Head of caudate nucleus (tissue), 42 donors: ENCODE measurements at regions not wholly inside any gene's neighbourhood (a gene's known extent, or its start where the extent isn't known, plus 50 kb on each side); places are given as distances from the start of the nearest gene placed in this dataset.
"Not testable (repeated sequence)": the region's sequence is repeated elsewhere in the genome, so short reads cannot be mapped to it uniquely, and the experiment has no call there.

Experiments used
- DNase-seq, 42 donors: peaks; one replicate each; pipeline versions ENCODE4 v3.0.0 to v3.0.0-alpha.2; 2020 to 2021; ENCODE audit warnings: mixed read lengths in 7 of 42
- intact Hi-C: fragments of 100-400 bp; cut with DNase I; formaldehyde crosslinking; loops from one replicate; pipeline ENCODE4 v1.15.0; 2022

DNA sequence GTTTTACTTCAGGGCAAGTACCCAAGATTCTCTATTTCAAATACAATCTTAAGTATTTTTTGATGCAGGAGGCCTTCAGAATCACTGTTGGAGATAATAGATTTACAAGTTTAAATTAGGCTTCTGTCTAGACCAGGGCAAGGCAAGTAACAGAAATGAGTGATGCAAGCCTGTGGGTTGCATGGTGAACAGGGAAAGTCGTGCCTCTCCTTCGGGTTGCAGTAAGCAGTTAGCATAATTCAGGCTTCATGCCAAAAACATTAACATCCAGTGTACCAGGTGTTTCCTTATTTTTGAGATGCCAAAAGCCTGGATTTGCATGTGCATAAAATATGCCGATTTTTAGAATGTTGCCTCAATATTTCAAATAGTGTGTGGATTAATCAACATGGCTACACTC is 369.0 kb downstream of the CAAP1 start:
- intact Hi-C loops: no loop called here
- no peak for DNase-seq

DNA sequence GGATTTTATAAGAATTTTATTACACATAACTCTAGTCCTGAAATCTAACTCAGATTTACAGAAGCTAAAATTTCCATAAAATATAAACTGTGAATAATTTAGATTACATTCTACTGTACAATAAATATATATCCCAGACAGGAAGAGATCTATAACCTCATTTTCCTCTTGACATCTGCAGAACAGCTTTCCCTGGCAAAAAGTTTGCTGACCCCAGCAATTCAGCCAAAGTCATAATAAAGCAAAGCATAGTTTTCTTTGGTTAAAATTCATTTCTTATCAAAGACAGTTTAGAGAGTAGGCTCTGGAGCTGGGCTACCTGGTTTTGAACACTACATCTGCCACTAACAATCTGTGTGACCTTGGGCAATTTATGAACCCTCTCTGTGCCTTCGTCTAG is 372.5 kb downstream of the CAAP1 start:
- intact Hi-C loops: no loop called here
- DNase-seq: no peak

DNA sequence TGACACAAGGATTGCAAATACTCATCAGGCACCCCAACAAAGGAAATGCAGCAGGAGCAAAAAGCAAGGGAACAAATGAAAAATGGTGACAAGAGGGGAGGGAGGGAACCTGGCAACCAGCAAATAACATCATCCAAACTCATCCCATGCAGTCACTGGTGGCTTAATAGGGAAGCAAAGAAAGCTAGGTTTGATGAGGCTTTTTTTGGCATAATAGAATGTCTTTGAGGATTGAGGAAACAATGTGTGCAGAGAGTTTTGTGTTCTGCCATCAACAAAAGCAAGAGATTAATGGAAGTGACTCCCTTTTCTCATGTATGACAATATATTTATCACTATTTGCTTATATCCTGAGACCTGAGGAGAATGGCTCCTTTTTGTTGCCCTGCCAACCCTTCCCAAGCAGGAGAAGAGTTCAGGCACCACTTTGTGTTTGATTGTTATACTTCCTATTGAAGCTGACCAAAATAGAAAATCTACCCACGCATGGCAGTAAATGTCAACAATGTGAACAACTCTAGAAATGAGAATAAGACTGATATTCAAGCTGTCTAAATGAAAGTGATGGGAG is 375.7 kb downstream of the CAAP1 start:
- no peak for DNase-seq
- intact Hi-C loops: no loop called here

DNA sequence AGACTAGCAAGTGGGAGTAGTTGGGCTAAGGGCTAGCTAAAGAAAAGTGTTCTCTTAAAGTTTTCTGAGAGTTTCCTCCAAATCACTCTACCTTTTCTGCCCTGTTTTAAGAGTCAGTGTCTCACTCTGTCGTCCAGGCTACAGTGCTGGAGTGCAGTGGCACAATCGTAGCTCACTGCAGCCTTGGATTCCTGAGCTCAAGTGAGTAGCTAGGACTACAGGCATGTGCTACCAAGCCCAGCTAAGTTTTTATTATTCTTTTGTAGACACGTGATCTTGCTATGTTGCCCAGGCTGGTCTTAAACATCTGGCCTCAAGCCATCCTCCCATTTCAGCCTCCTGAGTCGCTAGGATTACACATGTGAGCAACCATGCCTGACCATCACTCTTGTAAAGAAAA is 378.9 kb downstream of the CAAP1 start:
- intact Hi-C loops: no loop called here

DNA sequence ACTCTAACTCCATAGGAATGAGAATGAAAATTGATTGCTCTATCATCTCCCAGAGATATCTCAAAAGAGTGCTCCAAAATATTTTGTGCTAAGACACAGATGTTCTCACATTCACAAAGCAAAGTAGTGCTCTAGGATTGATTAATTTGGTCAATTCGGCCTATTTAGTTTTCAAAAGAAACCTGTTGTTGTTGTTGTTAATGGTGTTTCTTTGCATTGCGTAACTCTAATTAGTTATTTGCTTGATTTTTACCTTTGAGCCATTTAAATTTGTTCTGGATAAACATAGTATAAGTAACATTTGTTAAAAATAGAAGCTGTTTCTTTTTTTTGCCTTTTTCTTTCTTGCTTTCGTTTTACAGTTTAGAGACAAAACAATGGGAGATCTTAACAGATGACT is 382.5 kb downstream of the CAAP1 start:
- DNase-seq: no peak
- intact Hi-C loops: no loop called here

More for the DNA sequence above, 378.9 kb downstream of the CAAP1 start:
- no peak for DNase-seq

DNA sequence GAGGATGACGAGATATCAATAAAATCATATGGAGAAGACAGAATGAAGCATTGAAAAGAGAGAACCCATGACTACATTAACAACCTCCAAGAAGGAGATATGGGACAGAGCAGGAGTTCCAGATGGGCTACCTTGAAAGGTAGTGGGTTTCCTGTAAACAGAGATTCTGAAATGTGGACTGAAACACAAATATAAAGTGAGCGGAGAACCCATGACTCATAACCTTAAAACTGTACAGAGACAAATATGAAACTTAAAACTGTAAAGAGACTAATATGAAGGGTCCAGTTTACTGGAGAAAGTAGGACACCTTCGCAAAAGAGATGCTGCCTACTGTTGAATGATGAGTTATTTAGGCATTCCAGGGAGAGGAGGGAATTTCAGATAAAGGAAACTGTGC is 383.7 kb downstream of the CAAP1 start:
- DNase-seq: no peak
- intact Hi-C loops: no loop called here

DNA sequence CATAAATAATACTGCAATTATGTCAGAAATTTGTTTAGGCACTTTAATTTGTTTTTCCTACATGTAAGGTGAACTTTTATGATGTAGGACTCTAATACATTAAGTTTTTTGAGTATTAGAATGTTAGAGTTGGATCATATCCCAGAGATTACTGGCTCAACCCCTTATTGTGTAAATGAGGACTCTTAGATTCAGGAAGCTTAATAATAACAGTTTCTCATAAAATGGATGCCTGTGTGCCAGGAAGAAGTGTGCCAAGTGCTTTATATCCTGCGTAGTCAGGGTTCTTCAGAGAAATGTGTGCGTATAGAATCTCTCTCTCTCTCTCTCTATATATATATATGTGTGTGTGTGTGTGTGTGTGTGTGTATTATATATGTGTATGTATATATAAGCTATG is 388.5 kb downstream of the CAAP1 start:
- no peak for DNase-seq
- intact Hi-C loops: no loop called here

DNA sequence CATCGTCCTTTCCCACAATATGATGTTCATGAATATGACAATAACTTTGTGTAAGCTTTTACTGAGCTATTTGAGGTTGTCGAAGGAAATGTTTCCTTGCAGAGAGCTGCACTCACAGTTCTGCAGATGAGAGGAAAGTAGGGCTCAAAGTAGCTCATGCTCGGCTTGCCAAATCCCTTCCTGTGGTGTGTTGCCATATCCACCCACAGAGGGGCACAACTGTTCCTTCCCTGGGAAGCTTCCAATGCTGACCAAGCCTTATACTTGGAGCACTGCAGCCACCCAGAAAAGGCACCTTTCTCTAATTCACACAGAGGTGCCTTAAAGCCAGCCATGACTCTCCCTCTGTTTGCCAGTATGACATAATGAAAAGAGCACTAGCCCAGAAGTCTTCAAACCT is 390.3 kb downstream of the CAAP1 start:
- peak in 5 of 42 donors; percentile 12 to 33 (median 23) for DNase-seq
- intact Hi-C loops: no loop called here

DNA sequence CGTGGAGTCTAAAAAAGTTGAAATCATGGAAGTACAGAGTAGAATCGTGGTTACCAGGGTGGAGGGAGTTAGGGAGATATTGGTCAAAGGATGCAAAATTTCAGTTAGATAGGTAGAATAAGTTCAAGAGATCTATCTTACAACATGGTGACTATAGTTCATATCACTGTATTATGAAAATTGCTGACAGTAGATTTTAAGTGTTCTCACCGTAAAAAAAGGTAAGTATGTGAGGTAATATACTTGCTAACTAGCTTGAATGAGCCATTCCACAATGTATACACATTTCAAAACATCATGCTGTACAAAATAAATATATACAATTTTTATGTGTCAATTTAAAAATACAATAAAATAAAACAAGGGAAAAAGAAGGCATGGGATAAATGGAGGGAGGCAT is 392.1 kb downstream of the CAAP1 start:
- DNase-seq: no peak
- intact Hi-C loops: no loop called here

DNA sequence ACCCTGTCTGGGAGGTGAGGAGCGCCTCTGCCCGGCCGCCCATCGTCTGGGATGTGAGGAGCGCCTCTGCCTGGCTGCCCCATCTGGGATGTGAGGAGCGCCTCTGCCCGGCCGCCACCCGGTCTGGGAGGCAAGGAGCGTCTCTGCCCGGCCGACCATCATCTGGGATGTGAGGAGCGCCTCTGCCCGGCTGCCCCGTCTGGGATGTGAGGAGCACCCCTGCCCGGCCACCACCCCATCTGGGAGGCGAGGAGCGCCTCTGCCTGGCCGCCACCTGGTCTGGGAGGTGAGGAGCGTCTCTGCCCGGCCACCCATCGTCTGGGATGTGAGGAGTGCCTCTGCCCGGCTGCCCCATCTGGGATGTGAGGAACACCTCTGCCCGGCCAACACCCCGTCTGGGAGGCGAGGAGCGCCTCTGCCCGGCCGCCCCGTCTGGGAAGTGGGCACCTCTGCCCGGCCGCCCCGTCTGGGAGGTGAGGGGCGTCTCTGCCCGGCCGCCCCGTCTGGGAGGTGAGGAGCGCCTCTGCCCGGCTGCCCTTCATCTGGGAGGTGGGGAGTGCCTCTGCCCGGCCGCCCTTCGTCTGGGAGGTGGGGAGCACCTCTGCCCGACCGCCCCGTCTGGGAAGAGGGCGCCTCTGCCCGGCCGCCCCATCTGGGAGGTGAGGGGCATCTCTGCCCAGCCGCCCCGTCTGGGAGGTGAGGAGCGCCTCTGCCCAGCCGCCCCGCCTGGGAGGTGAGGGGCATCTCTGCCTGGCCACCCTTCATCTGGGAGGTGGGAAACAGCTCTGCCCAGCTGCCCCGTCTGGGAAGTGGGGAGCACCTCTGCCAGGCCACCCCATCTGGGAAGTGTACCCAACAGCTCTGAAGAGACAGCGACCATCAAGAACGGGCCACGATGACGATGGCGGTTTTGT is 399.7 kb downstream of the CAAP1 start:
- intact Hi-C loops, DNase-seq: not testable (repeated sequence)

DNA sequence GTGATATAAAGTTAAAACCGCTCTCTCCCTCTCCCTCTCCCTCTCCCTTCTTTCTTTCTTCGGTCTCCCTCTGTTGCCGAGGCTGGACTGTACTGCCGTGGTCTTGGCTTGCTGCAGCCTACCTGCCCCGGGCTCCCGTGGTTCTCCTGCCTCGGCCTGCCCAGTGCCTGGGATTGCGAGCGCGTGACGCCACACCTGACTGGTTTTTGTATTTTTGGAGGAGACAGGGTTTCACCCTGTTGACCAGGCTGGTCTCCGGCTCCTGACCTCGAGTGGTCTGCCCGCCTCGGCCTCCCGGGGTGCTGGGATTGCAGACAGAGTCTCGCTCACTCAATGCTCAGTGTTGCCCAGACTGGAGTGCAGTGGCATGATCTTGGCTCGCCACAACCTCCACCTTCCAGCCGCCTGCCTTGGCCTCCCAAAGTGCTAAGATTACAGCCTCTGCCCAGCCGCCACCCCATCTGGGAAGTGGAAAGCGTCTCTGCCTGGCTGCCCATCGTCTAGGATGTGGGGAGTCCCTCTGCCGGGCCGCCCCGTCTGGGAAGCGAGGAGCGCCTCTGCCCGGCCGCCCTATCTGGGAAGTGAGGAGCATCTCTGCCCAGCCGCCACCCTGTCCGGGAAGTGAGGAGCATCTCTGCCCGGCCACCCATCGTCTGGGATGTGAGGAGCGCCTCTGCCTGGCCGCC is 400.5 kb downstream of the CAAP1 start:
- intact Hi-C loops, DNase-seq: not testable (repeated sequence)

DNA sequence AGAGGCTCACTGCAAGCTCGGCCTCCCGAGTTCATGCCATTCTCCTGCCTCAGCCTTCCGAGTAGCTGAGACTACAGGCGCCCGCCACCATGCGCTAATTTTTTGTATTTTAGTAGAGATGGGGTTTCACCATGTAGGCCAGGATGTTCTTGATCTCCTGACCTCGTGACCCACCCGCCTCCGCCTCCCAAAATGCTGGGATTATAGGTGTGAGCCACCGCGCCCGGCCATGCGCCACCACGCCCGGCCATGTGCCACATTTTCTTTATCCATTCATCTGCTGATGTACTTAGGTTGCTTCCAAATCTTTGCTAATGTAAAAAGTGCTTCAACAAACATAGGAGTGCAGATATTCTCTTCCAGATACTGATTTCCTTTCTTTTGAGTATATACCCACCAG is 408.6 kb downstream of the CAAP1 start:
- intact Hi-C loops: no loop called here

DNA sequence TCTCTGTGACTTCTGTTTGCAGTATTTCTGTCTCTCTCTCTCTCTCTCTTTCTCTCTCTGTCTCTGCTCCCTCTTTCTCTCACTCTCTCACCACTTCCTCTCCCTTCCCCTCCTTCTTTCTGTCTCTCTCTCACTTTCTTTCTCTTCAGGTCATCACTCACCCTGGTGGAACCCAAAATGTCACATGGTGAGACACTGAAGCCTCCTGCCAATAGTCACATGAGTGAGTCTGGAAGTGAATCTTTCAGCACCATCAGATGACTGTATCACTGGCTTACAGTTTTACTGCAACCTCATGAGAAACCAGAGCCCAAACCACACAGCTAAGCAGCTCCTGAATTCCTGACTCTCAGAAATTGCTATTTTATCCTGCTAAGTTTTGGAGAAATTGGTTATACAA is 414.6 kb downstream of the CAAP1 start:
- intact Hi-C loops: no loop called here
- no peak for DNase-seq

More for the DNA sequence above, 408.6 kb downstream of the CAAP1 start:
- no peak for DNase-seq

DNA sequence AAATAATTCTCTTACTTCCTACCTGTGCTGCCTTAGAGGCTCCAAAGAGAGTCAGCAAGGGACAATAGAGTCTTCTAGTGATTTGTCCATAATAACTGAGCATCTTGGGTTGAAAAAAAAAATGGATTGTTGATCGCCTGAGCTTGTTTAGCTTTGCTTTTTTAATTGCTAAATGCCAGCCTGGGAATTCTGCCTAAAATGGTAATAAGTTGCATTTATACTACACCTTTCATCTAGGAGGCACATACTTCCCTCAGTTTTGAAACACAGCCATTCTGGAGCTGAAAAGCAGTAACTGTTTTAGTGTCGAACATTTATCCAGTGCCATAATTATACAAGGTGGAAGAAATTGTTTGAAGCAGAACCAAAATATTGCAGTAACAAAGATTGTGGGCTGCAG is 421.3 kb downstream of the CAAP1 start:
- peak in 1 of 42 donors; percentile 4 for DNase-seq
- intact Hi-C loops: no loop called here

DNA sequence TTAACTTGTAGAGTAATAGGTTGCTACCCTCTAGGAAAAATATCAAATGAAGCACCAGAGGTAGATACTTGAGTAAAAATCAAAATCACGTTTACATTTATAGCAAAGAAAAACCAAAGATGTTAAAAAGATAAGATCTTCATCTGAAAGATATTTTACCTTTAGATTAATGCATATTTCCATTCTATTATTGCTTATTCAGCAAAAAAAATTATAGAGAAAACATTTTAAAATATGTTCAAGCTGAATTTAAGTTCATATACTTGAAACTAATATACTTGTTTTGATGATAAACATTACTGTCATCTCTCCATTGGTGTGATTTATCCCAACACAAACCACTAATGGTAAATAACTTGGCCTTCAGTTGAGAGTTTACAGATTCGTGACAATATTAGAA is 422.3 kb downstream of the CAAP1 start:
- intact Hi-C loops: no loop called here
- DNase-seq: no peak

DNA sequence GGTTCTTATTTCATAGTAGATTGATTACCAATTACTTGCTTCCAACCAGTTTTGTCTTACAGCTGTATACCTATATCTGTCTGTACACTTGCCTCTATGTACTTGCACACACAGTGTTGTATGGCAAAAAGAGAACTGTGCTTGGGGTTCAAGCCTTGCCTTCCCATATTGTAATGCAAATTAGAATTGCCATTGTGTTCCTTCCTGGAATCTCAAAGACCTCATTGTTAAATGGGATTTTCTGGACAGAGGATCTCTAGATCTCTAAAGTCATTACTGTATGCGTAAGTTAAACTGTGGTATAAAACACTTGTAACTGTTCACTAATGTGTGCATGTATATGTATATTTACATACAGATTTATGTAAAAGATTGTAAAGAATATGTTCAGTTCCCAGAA is 428.8 kb downstream of the CAAP1 start:
- intact Hi-C loops: no loop called here
- DNase-seq: no peak

DNA sequence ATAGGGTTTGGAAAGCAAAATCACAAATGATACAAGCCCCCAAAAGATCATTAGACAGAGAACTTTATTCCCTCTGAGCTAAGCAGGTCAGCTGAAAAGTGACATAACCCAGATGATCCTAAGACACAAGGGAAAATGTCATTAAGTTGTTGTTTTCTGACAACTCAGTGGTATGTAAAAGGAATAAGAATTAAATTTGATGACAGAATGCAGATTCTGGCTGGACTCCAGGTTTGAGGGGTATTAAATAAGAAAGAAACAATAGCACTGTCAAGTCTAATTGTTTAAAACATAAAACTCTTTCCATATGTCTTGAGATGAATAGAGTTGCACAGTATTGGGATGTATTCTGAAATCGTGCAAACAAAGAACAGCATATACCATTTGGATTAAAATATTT is 429.9 kb downstream of the CAAP1 start:
- DNase-seq: no peak
- intact Hi-C loops: no loop called here

DNA sequence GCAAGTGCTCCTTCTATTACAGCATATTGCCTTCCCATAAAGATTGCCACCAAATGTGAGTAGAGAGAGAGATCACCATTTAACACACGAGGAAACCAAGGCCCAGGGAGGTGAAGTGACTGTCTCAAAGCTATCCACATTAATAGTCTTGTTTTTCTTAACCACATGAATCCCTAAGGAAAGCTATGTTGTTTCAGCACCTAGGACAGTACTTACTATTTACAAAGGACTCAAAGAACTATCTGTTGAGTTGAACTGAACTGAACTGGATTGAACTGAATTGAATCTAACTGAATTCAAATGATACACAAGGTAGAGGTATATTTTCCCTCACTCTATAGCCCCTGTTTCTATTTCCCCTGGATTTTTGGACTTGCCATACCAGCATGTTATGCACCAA is 430.4 kb downstream of the CAAP1 start:
- no peak for DNase-seq
- intact Hi-C loops: no loop called here

DNA sequence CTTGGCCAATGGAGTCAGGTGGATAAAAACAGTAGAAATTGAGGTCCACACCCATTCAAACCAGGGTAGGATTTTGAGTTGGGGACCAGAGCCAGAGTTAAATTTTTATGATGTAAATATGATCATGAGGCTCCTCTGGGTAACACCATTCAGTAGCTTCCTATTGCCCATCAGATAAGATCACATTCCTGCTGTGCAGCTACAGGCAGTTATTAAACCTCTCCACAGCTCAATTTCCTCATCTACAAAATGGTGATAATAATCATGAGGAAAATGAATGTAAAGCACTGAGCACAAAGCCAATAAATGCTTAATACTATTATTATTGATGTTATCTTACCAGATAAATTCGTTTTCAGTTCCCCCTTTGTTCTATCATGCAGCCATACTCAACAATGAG is 432.0 kb downstream of the CAAP1 start:
- intact Hi-C loops: no loop called here
- DNase-seq: no peak

DNA sequence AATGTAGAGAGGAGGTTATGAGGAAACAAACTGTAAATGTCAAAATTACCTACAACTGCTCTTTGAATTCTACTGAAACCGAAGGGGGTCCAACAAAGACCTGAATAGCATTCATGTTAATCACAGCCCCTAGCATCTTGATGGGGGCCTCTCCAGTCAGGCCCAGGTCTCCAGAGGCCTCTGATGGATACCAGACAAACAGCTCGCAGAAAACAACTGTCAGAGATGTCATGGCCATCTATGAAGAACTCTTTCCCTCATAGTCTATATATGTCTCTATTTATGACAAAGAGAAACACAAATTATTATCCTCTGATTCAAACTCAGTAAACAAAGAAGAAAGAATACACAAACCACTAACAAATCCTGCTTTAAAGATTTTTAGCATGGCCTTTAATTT is 432.6 kb downstream of the CAAP1 start:
- no peak for DNase-seq
- intact Hi-C loops: no loop called here
